Endothelial cell of umbilical vein (primary cell): ENCODE measurements at regions not wholly inside any gene's neighbourhood (a gene's known extent, or its start where the extent isn't known, plus 50 kb on each side); places are given as distances from the start of the nearest gene placed in this dataset.

Source experiments
- GATA2 ChIP-seq: IDR thresholded peaks from 2 replicates; pipeline ENCODE4 v1.7.0; 2011; ENCODE audit warnings: low read depth, mild to moderate bottlenecking, moderate library complexity, mixed read lengths, low read length; ENCODE audit not compliant: insufficient read length, insufficient read depth
- POLR2A ChIP-seq: IDR thresholded peaks from 2 replicates; pipeline ENCODE4 v1.6.1; 2012; ENCODE audit warnings: low read depth, mild to moderate bottlenecking, control low read depth, low read length
- POLR2AphosphoS5 ChIP-seq: IDR thresholded peaks from 2 replicates; pipeline ENCODE4 v1.6.1; 2012; ENCODE audit warnings: low read depth, mild to moderate bottlenecking, control low read depth, low read length, moderate library complexity; ENCODE audit not compliant: insufficient read depth
- TF ChIP-seq, protein P1 (sequence below), 2 donors: IDR thresholded peaks; 1 replicate in 1 of 2; 2 replicates in 1 of 2; pipeline ENCODE4 v1.5.1; 2011; ENCODE audit warnings: low read length in 2 of 2, mild to moderate bottlenecking in 2 of 2, moderate library complexity in 2 of 2, control low read depth in 1 of 2, inconsistent platforms in 1 of 2, low read depth in 1 of 2; ENCODE audit not compliant: insufficient read depth in 1 of 2; ENCODE audit errors: extremely low read depth in 1 of 2

- TF ChIP-seq, protein P1, sequence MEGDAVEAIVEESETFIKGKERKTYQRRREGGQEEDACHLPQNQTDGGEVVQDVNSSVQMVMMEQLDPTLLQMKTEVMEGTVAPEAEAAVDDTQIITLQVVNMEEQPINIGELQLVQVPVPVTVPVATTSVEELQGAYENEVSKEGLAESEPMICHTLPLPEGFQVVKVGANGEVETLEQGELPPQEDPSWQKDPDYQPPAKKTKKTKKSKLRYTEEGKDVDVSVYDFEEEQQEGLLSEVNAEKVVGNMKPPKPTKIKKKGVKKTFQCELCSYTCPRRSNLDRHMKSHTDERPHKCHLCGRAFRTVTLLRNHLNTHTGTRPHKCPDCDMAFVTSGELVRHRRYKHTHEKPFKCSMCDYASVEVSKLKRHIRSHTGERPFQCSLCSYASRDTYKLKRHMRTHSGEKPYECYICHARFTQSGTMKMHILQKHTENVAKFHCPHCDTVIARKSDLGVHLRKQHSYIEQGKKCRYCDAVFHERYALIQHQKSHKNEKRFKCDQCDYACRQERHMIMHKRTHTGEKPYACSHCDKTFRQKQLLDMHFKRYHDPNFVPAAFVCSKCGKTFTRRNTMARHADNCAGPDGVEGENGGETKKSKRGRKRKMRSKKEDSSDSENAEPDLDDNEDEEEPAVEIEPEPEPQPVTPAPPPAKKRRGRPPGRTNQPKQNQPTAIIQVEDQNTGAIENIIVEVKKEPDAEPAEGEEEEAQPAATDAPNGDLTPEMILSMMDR (IDR thresholded peaks at IDR 0.05; ENCODE audit: extremely low read depth in 1 of 2, insufficient read depth in 1 of 2, low read depth in 1 of 2, low read length in 2 of 2), result no peak
- TF ChIP-seq POLR2AphosphoS5 (no peak), POLR2A (no peak), GATA2 (no peak)
Observed at GRCh38 chr10:130904676-130905075, 406.8 kb downstream of the TCERG1L start.
